NT2/D1 (cell line): ENCODE measurements at regions not wholly inside any gene's neighbourhood (a gene's known extent, or its start where the extent isn't known, plus 50 kb on each side); places are given as distances from the start of the nearest gene placed in this dataset.

ENCODE experiments used
- SUZ12 ChIP-seq: IDR thresholded peaks from 2 replicates; pipeline ENCODE4 v1.6.1; 2011; ENCODE audit not compliant: insufficient read length, insufficient read depth; ENCODE audit errors: extremely low read depth
- YY1 ChIP-seq: IDR thresholded peaks from 2 replicates; pipeline ENCODE4 v1.6.1; 2011; ENCODE audit not compliant: insufficient read length, insufficient read depth

DNA sequence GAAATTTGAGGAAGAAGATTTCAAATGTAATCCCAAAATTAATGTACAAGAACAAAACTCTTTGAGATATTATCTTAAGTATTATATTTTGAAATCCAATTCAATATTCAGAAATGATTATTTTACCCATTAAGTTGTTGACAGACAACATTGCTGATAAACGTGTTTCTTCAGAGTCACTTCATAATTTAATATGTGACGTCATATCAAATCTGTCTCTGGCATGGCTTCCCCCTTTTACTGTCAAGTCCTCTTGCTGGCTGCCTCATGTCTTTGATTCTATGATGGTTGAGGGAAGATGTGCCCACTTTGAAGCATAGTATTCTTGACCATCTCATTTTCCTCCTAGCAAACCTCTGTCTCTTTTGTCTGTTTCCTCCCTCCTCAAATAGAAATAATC lies 1257.1 kb upstream of the GOT2 start:
- TF ChIP-seq YY1 (no peak), SUZ12 (no peak)
